Endothelial cell of umbilical vein (primary cell): ENCODE measurements at regions not wholly inside any gene's neighbourhood (a gene's known extent, or its start where the extent isn't known, plus 50 kb on each side); places are given as distances from the start of the nearest gene placed in this dataset.

Experiments used
- BruUV-seq: library from RNA; stranded (reverse); fragments of 400-500 nt; replicated peaks from 2 replicates; lab custom pipeline; 2021; lab: Mats Ljungman, UMichigan
- CTCF ChIA-PET: fragments of 300-600, 350-600 bp; sonication (Branson Sonifier 250); formaldehyde crosslinking; loops from one replicate; lab custom pipeline; 2021; ENCODE audit warnings: antibody characterized with exemption, inconsistent platforms; lab: Charles Lee
- POLR2A ChIA-PET: fragments of 300-600, 350-600 bp; sonication (Branson Sonifier 250); formaldehyde crosslinking; loops from one replicate; lab custom pipeline; 2021; ENCODE audit warnings: antibody characterized with exemption, inconsistent platforms; lab: Charles Lee
- DNase-seq: peaks from one replicate; pipeline ENCODE4 v3.0.0-alpha.2; 2011; ENCODE audit warnings: low read depth, low spot score
- FAIRE-seq: peaks from 2 replicates; lab custom pipeline; 2011; peaks lifted over from hg19 to GRCh38; lab: Jason Lieb, UNC
- H2AFZ ChIP-seq: 2 replicates; pipeline ENCODE4 v1.6.0; 2012; ENCODE audit warnings: low read depth, low read length, control low read depth, inconsistent platforms
- H3K27ac ChIP-seq: 2 replicates; pipeline ENCODE4 v1.5.1; 2011; ENCODE audit warnings: low read depth, mild to moderate bottlenecking, control low read depth, low read length, moderate library complexity; ENCODE audit not compliant: insufficient read depth
- H3K27me3 ChIP-seq, 2 experiments: 2 replicates each; pipeline versions ENCODE4 v1.6.0 to v1.6.1; 2011; ENCODE audit warnings: low read length in 2 of 2, mixed read lengths in 1 of 2; ENCODE audit not compliant: control insufficient read depth in 2 of 2, insufficient read depth in 2 of 2
- H3K36me3 ChIP-seq, 2 experiments: 2 replicates in 1 of 2; 3 replicates in 1 of 2; pipeline ENCODE4 v1.5.1; 2011; ENCODE audit warnings: low read length in 2 of 2, mild to moderate bottlenecking in 1 of 2, moderate library complexity in 1 of 2; ENCODE audit not compliant: control insufficient read depth in 2 of 2, insufficient read depth in 2 of 2; ENCODE audit errors: extremely low read depth in 1 of 2
- H3K4me1 ChIP-seq: 3 replicates; pipeline ENCODE4 v1.5.1; 2011; ENCODE audit warnings: mild to moderate bottlenecking, low read length; ENCODE audit not compliant: control insufficient read depth, insufficient read depth; ENCODE audit errors: extremely low read depth
- H3K4me2 ChIP-seq: 2 replicates; pipeline ENCODE4 v1.6.1; 2011; ENCODE audit warnings: low read length, control low read depth, mixed read lengths; ENCODE audit not compliant: insufficient read depth
- H3K4me3 ChIP-seq, 3 experiments: fragments of 200-600 bp in 1 of 3; sonication (generic), shearing (Covaris generic) in 1 of 3; replicated peaks in 1 of 3; 2 replicates each; pipeline ENCODE4 v1.5.1; 2011 to 2016; ENCODE audit warnings: control low read depth in 3 of 3, low read length in 3 of 3, mild to moderate bottlenecking in 2 of 3, inconsistent platforms in 1 of 3, low read depth in 1 of 3, moderate library complexity in 1 of 3; ENCODE audit not compliant: insufficient read depth in 1 of 3
- H3K79me2 ChIP-seq: 2 replicates; pipeline ENCODE4 v1.6.0; 2012; ENCODE audit warnings: low read length, inconsistent platforms; ENCODE audit not compliant: control insufficient read depth, insufficient read depth
- H3K9ac ChIP-seq: replicated peaks from 2 replicates; pipeline ENCODE3; 2011; ENCODE audit warnings: low read length, control low read depth; ENCODE audit not compliant: insufficient read depth; ENCODE audit errors: extremely low read depth
- H3K9me1 ChIP-seq: replicated peaks from 3 replicates; pipeline ENCODE4 v1.6.0; 2011; ENCODE audit warnings: mild to moderate bottlenecking, low read length; ENCODE audit not compliant: control insufficient read depth, insufficient read depth; ENCODE audit errors: extremely low read depth
- H3K9me3 ChIP-seq: replicated peaks from 2 replicates; pipeline ENCODE4 v1.5.1; 2012; ENCODE audit warnings: low read length, inconsistent platforms; ENCODE audit not compliant: control insufficient read depth, insufficient read depth
- H4K20me1 ChIP-seq: replicated peaks from 2 replicates; pipeline ENCODE3; 2011; ENCODE audit warnings: mild to moderate bottlenecking, low read length; ENCODE audit not compliant: control insufficient read depth, insufficient read depth; ENCODE audit errors: extremely low read depth
- CTCF ChIP-seq, 2 donors: IDR thresholded peaks; 1 replicate in 1 of 2; 2 replicates in 1 of 2; pipeline ENCODE4 v1.5.1; 2011; ENCODE audit warnings: low read length in 2 of 2, mild to moderate bottlenecking in 2 of 2, moderate library complexity in 2 of 2, control low read depth in 1 of 2, inconsistent platforms in 1 of 2, low read depth in 1 of 2; ENCODE audit not compliant: insufficient read depth in 1 of 2; ENCODE audit errors: extremely low read depth in 1 of 2
- EZH2 ChIP-seq: IDR thresholded peaks from 2 replicates; pipeline ENCODE4 v1.6.1; 2012; ENCODE audit warnings: borderline replicate concordance, low read depth, mild to moderate bottlenecking, moderate library complexity, low read length, inconsistent platforms; ENCODE audit not compliant: severe bottlenecking
- FOS ChIP-seq: IDR thresholded peaks from 2 replicates; pipeline ENCODE4 v1.6.1; 2011; ENCODE audit warnings: mild to moderate bottlenecking, low read length, moderate library complexity, borderline replicate concordance; ENCODE audit not compliant: insufficient read depth
- GATA2 ChIP-seq: IDR thresholded peaks from 2 replicates; pipeline ENCODE4 v1.7.0; 2011; ENCODE audit warnings: low read depth, mild to moderate bottlenecking, moderate library complexity, mixed read lengths, low read length; ENCODE audit not compliant: insufficient read length, insufficient read depth
- JUN ChIP-seq: IDR thresholded peaks from 2 replicates; pipeline ENCODE4 v1.6.1; 2011; ENCODE audit warnings: borderline replicate concordance, low read depth; ENCODE audit not compliant: insufficient read length, insufficient read depth
- MAX ChIP-seq: IDR thresholded peaks from 2 replicates; pipeline ENCODE4 v1.6.1; 2011; ENCODE audit not compliant: insufficient read depth, insufficient read length
- MYC ChIP-seq: IDR thresholded peaks from one replicate; pipeline ENCODE4 v1.6.1; 2011; ENCODE audit warnings: mild to moderate bottlenecking, low read depth, low read length
- POLR2A ChIP-seq: IDR thresholded peaks from 2 replicates; pipeline ENCODE4 v1.6.1; 2012; ENCODE audit warnings: low read depth, mild to moderate bottlenecking, control low read depth, low read length
- POLR2AphosphoS5 ChIP-seq: IDR thresholded peaks from 2 replicates; pipeline ENCODE4 v1.6.1; 2012; ENCODE audit warnings: low read depth, mild to moderate bottlenecking, control low read depth, low read length, moderate library complexity; ENCODE audit not compliant: insufficient read depth
- dilution Hi-C: fragments of 300-500 bp; cut with MboI; formaldehyde crosslinking; loops from one replicate; pipeline ENCODE4 v1.15.0; 2019; ENCODE audit warnings: low sequenced_read_pairs; ENCODE audit not compliant: extremely low pct_ligation_motif_present
- intact Hi-C: fragments of 100-400 bp; cut with micrococcal nuclease; formaldehyde crosslinking; loops from one replicate; pipeline ENCODE4 v1.10.0; 2022

DNA sequence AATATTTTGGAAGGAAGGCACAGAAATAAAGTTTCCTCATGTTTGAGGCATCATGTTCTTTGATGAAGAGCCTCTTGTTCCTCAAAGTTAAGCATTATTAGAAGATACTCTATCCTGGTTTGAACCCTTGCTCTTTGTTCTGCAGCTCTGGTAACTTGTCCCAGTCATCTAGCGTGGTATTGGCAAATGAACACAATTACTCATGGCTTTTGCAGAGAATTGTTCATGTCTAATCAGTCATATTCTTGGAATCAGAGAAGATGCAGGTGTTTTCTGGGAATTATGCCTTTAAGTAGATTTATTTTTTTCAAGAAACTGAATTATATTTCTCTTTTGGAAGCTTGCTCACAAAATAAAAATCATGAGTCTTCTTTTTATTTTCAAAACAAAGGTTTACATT lies 52.9 kb upstream of the HPGDS start:
- H4K20me1 ChIP-seq: no peaks in the 10 kb centered on the region
- CTCF ChIA-PET: interaction anchor here (0.9 to 2.1 kb wide), 8 partner anchors 12 to 92 kb away, joined by 3 to 16 read pairs (median 4); no protein-coding TSS in a partner anchor

More for the DNA sequence above, 52.9 kb upstream of the HPGDS start:
- no peaks in the 10 kb centered on the region for H3K36me3 ChIP-seq
- FAIRE-seq (no peak), DNase-seq (no peak)
- intact Hi-C loops: loop anchor here (10.0 kb wide), 1 partner anchor 699 kb away; no protein-coding TSS in a partner anchor
- POLR2A ChIA-PET: no interaction called here
- H3K4me3 ChIP-seq: no peak overlapping the region
- H3K27ac ChIP-seq: no peak overlapping the region
- H3K79me2 ChIP-seq: no peaks in the 10 kb centered on the region
- H3K9me3 ChIP-seq: no peaks in the 10 kb centered on the region
- H3K9me1 ChIP-seq: no peaks in the 10 kb centered on the region
- no peaks in the 10 kb centered on the region for H3K4me1 ChIP-seq
- no TSS peak for BruUV-seq
- no peaks in the 10 kb centered on the region for H3K27me3 ChIP-seq
- dilution Hi-C loops: no loop called here
- no peak overlapping the region for H3K4me2 ChIP-seq
- no peak overlapping the region for H3K9ac ChIP-seq
- H2AFZ ChIP-seq: no peak overlapping the region
- TF ChIP-seq POLR2AphosphoS5: no peak
- TF ChIP-seq POLR2A: no peak
- TF ChIP-seq CTCF (IDR thresholded peaks at IDR 0.05; ENCODE audit: extremely low read depth in 1 of 2, insufficient read depth in 1 of 2, low read depth in 1 of 2, low read length in 2 of 2): no peak
- TF ChIP-seq EZH2: no peak
- no peak for TF ChIP-seq JUN
- no peak for TF ChIP-seq FOS
- no peak for TF ChIP-seq MYC
- no peak for TF ChIP-seq GATA2
- no peak for TF ChIP-seq MAX
